Erythroblast (primary cell): ENCODE measurements at regions not wholly inside any gene's neighbourhood (a gene's known extent, or its start where the extent isn't known, plus 50 kb on each side); places are given as distances from the start of the nearest gene placed in this dataset.

Experiments used
- GATA1 ChIP-seq: IDR thresholded peaks from 2 replicates; pipeline ENCODE4 v1.6.1; 2011; ENCODE audit warnings: low read depth, mild to moderate bottlenecking, control low read depth, low read length, moderate library complexity
- POLR2A ChIP-seq: IDR thresholded peaks from 2 replicates; pipeline ENCODE4 v1.6.1; 2011; ENCODE audit warnings: mild to moderate bottlenecking, low read length

GRCh38 chr10:14412624-14413023 lies 81.9 kb upstream of the FRMD4A start:
- TF ChIP-seq GATA1: no peak
- no peak for TF ChIP-seq POLR2A
